GM12873 (cell line): ENCODE measurements at regions not wholly inside any gene's neighbourhood (a gene's known extent, or its start where the extent isn't known, plus 50 kb on each side); places are given as distances from the start of the nearest gene placed in this dataset.

ENCODE experiments used
- TF ChIP-seq, protein P1 (sequence below): IDR thresholded peaks from 2 replicates; pipeline ENCODE4 v1.5.1; 2012; ENCODE audit warnings: low read depth, mild to moderate bottlenecking, moderate library complexity, low read length, control low read depth; ENCODE audit not compliant: insufficient read depth; ENCODE audit errors: missing control alignments

DNA sequence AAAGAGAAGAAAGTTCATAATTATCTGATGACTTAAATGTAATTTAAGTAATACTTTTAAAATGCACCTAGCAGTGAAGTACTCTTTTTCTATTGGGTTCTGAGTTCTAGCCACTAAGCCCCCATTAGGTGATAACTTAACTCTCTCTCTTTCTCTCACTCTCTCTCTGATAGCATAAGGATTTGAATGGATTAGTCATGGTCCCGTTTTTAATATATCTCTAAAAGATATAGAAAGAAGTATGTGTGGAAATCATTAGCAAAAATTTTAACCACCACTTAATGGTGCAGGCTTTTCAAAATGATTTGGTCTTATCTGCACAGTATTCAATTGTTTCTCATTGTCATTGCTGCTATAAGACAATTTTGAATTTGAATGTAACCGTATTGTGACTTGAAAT lies 78.2 kb downstream of the RWDD3 start:
- TF ChIP-seq, protein P1, sequence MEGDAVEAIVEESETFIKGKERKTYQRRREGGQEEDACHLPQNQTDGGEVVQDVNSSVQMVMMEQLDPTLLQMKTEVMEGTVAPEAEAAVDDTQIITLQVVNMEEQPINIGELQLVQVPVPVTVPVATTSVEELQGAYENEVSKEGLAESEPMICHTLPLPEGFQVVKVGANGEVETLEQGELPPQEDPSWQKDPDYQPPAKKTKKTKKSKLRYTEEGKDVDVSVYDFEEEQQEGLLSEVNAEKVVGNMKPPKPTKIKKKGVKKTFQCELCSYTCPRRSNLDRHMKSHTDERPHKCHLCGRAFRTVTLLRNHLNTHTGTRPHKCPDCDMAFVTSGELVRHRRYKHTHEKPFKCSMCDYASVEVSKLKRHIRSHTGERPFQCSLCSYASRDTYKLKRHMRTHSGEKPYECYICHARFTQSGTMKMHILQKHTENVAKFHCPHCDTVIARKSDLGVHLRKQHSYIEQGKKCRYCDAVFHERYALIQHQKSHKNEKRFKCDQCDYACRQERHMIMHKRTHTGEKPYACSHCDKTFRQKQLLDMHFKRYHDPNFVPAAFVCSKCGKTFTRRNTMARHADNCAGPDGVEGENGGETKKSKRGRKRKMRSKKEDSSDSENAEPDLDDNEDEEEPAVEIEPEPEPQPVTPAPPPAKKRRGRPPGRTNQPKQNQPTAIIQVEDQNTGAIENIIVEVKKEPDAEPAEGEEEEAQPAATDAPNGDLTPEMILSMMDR: no peak

DNA sequence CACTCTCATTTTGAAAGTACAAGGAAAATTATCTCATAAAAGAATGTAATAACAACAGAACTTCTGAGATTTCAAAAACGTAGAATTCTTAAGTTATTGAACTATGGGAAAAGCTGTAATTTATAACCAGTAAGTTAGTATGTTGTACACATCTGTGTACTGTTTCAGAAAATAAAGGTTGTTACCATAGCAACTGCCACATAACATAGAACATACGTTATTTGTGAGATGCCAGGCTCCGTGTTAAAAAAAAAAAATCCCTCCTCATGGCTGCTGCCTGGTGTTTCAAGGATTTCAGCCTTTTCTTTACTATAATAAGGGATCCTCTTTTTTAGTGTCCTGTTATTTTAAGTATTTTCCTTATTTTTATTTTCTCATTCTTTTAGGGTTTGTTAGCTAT lies 79.5 kb downstream of the RWDD3 start:
- TF ChIP-seq, protein P1: no peak

DNA sequence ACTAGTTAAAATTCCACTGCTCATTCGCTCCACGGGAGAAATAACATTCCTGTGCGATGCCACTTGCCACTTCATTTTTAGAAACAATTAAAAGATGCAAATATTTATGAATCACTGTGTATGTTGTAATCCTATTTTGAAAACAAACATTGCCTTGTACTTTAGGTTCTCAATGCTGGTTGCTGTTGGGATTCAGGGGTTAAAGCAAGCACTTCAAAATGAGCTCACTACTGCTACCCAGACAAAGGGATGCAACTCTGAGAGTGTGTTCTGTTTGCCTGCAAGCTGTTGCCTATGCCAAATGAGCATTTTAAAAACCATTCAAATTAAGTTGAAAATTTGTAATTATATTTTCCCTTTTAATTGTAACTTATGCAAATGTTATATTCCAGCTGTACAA lies 87.5 kb downstream of the RWDD3 start:
- TF ChIP-seq, protein P1: no peak

DNA sequence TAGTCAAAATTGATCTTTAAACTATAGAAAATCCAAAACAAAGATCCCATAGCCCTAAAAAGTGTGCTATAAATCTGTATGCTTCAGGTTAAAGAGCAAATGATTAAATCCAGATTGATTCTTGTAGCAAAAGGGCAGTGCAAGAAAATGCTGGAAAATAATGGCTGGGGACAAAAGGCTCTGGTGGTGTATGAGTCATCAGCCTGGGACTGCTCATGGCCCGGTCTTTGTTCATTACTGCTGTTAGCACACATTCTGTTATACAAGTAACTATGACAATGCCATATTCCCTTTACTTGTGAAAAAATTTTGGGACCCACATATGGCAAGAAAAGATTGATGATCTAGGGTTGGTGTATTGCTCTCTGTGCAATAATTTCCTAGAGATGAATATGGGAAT lies 89.1 kb downstream of the RWDD3 start:
- TF ChIP-seq, protein P1: no peak

DNA sequence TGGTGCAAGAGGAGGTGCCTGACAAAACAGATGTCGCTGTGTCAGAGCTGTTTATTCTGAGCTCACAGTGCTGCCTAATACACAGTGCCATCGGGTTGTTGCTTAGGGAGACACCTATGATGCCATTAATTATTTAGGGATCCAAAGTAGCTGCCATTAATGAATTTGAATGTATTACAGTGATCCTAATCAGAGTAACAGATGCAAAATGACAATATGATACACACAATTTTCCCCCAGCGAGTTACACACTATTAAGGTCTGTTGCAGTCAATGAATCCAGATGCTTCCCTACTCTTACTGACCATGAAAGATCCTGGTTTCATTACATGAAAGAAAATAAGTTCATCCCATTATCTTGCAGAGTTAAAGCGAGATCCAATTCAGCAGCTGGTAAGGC lies 91.3 kb downstream of the RWDD3 start:
- TF ChIP-seq, protein P1: no peak

DNA sequence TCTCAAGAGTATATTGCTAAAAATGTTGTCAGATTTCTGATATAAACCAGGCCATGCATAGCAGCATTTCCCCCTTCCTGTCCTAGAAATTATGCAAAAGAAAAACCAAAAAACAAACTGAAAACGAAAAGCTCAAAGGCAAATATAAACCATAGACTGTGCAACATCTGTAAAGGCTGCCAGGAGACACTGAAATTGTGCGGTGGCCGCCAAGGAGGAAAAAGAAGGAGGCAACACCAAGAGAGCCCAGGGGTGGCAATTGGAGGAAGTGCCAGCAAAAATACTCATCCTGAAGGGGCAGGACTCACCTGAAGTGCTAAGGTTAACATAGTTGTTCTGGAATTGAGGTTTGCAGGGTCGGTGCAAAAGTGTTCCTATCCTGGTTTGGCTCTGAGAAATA lies 92.0 kb downstream of the RWDD3 start:
- TF ChIP-seq, protein P1: no peak

DNA sequence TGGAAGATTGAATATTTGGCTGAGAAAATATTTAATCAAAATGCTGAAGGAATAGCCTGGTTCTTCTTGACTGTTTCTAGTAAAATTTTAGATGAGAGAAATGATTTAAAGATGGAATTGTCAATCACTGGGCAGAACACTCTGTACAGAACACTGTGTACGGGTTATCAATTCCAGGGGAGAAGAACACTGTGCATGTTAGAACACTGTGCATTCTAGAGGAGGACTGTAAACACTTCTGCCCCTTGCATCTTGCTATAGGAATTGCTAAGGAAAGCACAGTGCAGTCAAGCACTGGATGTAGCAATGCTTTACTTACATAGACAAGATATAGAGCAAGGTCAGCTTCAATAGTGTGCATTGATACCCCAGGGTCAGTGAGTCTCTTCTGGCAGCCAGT lies 98.7 kb downstream of the RWDD3 start:
- TF ChIP-seq, protein P1: no peak
